ENCODE measurements at regions not wholly inside any gene's neighbourhood (a gene's known extent, or its start where the extent isn't known, plus 50 kb on each side); places are given as distances from the start of the nearest gene placed in this dataset.

DNA sequence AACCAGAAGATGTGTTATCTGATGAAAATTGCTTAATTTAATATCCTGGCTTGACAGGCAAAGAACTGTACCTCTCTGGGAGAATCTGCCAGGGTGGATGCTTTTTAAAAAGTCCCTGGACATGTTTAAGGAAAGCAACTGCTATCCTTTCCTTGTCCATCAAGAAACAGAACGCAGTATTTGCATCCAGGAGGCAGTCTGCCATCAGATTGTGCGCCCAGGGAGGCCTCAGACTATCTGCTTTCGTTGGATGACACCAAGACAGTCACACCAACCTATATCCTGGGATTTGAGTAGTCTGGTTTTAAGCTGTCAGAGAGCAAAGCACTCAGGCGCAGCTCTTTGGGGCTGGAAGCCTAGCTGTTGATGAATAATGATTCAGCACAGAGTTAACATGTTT is 121.9 kb downstream of the TBX5 start:
- BruUV-seq (replicated peaks): no TSS peak
- CTCF ChIA-PET: no interaction called here

DNA sequence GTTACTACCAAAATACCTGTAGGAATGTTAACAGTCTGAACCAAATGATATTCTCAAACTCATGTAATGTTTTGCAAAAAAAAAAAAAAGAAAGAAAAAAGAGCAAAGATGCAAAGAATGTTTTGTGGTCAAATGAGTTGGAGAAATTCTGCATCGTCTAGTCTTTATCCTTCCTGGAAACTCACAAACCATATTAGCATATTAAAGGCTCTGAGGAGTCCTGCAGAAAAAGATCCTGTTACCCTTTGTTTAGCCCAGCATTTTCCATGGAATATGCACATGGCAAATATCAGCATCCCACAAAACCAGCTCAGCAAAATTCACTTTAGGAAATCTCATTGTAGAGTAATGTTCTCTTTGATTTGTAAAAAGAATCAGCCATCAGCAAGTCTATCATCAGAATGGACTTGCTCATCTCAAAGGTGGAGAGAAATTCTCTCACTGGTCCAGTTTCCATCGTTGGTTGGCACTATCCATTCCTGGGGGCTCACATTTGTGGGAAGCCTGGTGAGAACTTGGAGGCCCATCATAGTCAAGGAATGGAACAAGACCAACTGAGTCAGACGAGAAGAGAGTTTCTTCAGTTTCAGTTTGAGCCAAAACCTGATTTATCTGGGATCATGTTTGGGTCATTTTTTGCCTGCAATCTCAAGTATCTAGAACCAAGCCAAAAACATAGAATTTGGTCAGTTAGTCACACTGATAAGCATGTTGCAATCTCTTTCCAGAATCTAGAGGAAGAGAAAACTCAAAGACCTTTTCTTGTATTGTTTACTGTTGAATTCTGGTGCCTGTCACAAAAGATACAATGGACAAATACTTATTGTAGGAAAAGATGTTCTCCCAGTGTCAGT is 129.8 kb downstream of the TBX5 start:
- Histone ChIP-seq H3K4me1 (ENCODE audit: insufficient read depth, low read length, poor library complexity, severe bottlenecking) (no peaks in the 10 kb centered on the region), H3K36me3 (ENCODE audit: insufficient read depth, low read length, poor library complexity, severe bottlenecking) (no peaks in the 10 kb centered on the region), H3K4me3 (ENCODE audit: low read depth, low read length, poor library complexity, severe bottlenecking) (no peak overlapping the region), H3K9me3 (ENCODE audit: low read depth, low read length, poor library complexity, severe bottlenecking) (no peaks in the 10 kb centered on the region), H3K27ac (ENCODE audit: low read depth, low read length, poor library complexity, severe bottlenecking) (no peak overlapping the region), H3K27me3 (replicated peaks; ENCODE audit: insufficient read depth, low read depth, low read length, poor library complexity) (no peaks in the 10 kb centered on the region)
- no peak for DNase-seq (ENCODE audit: low spot score)
- TF ChIP-seq EZH2 (IDR thresholded peaks at IDR 0.05; ENCODE audit: borderline replicate concordance, low read depth, low read length, poor library complexity, severe bottlenecking): no peak
- TF ChIP-seq, protein P1, sequence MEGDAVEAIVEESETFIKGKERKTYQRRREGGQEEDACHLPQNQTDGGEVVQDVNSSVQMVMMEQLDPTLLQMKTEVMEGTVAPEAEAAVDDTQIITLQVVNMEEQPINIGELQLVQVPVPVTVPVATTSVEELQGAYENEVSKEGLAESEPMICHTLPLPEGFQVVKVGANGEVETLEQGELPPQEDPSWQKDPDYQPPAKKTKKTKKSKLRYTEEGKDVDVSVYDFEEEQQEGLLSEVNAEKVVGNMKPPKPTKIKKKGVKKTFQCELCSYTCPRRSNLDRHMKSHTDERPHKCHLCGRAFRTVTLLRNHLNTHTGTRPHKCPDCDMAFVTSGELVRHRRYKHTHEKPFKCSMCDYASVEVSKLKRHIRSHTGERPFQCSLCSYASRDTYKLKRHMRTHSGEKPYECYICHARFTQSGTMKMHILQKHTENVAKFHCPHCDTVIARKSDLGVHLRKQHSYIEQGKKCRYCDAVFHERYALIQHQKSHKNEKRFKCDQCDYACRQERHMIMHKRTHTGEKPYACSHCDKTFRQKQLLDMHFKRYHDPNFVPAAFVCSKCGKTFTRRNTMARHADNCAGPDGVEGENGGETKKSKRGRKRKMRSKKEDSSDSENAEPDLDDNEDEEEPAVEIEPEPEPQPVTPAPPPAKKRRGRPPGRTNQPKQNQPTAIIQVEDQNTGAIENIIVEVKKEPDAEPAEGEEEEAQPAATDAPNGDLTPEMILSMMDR (conservative IDR thresholded peaks at IDR 0.05; ENCODE audit: low read depth, low read length): no peak
- CTCF ChIA-PET: no interaction called here
- BruUV-seq (replicated peaks): no TSS peak
- POLR2A ChIA-PET (ENCODE audit: low non-redundant PET): no interaction called here
- intact Hi-C loops (cut with micrococcal nuclease; ENCODE audit: unreplicated experiment): no loop called here

More for the DNA sequence above, 121.9 kb downstream of the TBX5 start:
- DNase-seq (ENCODE audit: low spot score): no peak
- Histone ChIP-seq H3K36me3 (ENCODE audit: insufficient read depth, low read length, poor library complexity, severe bottlenecking) (no peaks in the 10 kb centered on the region), H3K27me3 (replicated peaks; ENCODE audit: insufficient read depth, low read depth, low read length, poor library complexity) (no peaks in the 10 kb centered on the region), H3K4me1 (ENCODE audit: insufficient read depth, low read length, poor library complexity, severe bottlenecking) (no peaks in the 10 kb centered on the region), H3K4me3 (ENCODE audit: low read depth, low read length, poor library complexity, severe bottlenecking) (no peak overlapping the region), H3K9me3 (ENCODE audit: low read depth, low read length, poor library complexity, severe bottlenecking) (no peaks in the 10 kb centered on the region), H3K27ac (ENCODE audit: low read depth, low read length, poor library complexity, severe bottlenecking) (no peak overlapping the region)
- TF ChIP-seq, protein P1 (conservative IDR thresholded peaks at IDR 0.05; ENCODE audit: low read depth, low read length): no peak
- TF ChIP-seq EZH2 (IDR thresholded peaks at IDR 0.05; ENCODE audit: borderline replicate concordance, low read depth, low read length, poor library complexity, severe bottlenecking): no peak
- intact Hi-C loops (cut with micrococcal nuclease; ENCODE audit: unreplicated experiment): no loop called here
- POLR2A ChIA-PET (ENCODE audit: low non-redundant PET): no interaction called here

DNA sequence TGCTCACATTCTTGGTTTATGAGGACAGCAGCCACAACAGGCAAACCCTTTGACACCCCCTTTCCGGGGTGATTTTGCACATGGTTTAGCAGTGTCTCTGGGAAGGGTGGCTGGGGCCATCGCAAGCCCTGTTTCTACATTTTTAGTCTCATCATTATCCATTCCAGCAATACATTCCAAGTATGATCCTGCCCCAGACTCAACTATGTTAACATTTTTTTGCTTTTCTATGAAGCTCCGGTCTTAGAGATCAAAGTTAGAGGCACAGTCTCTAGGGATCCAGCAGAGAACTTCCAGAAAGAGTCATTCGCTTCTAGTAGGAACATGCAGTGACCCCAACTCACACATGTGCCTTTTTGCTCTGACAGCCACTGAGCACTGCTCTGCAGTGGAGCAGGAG is 130.9 kb downstream of the TBX5 start:
- POLR2A ChIA-PET (ENCODE audit: low non-redundant PET): no interaction called here

More for the DNA sequence above, 130.9 kb downstream of the TBX5 start:
- Histone ChIP-seq H3K36me3 (ENCODE audit: insufficient read depth, low read length, poor library complexity, severe bottlenecking) (no peaks in the 10 kb centered on the region), H3K4me1 (ENCODE audit: insufficient read depth, low read length, poor library complexity, severe bottlenecking) (no peaks in the 10 kb centered on the region), H3K9me3 (ENCODE audit: low read depth, low read length, poor library complexity, severe bottlenecking) (no peaks in the 10 kb centered on the region), H3K4me3 (ENCODE audit: low read depth, low read length, poor library complexity, severe bottlenecking) (no peak overlapping the region), H3K27ac (ENCODE audit: low read depth, low read length, poor library complexity, severe bottlenecking) (no peak overlapping the region), H3K27me3 (replicated peaks; ENCODE audit: insufficient read depth, low read depth, low read length, poor library complexity) (no peaks in the 10 kb centered on the region)
- TF ChIP-seq, protein P1 (conservative IDR thresholded peaks at IDR 0.05; ENCODE audit: low read depth, low read length): no peak
- TF ChIP-seq EZH2 (IDR thresholded peaks at IDR 0.05; ENCODE audit: borderline replicate concordance, low read depth, low read length, poor library complexity, severe bottlenecking): no peak
- intact Hi-C loops (cut with micrococcal nuclease; ENCODE audit: unreplicated experiment): no loop called here
- no TSS peak for BruUV-seq (replicated peaks)
- DNase-seq (ENCODE audit: low spot score): no peak
- CTCF ChIA-PET: no interaction called here

All from A673 (cell line).